GM06990 (cell line): ENCODE measurements at regions not wholly inside any gene's neighbourhood (a gene's known extent, or its start where the extent isn't known, plus 50 kb on each side); places are given as distances from the start of the nearest gene placed in this dataset.

Source experiments
- DNase-seq: peaks from one replicate; pipeline ENCODE4 v3.0.0-alpha.2; 2011; ENCODE audit not compliant: insufficient read length; ENCODE audit errors: extremely low read depth
- H3K27me3 ChIP-seq: replicated peaks from 2 replicates; pipeline ENCODE4 v1.6.0; 2011; ENCODE audit warnings: low read length; ENCODE audit not compliant: control insufficient read depth, insufficient read depth
- H3K36me3 ChIP-seq: 2 replicates; pipeline ENCODE4 v1.5.1; 2011; ENCODE audit warnings: low read length; ENCODE audit not compliant: control insufficient read depth, insufficient read depth
- H3K4me3 ChIP-seq: replicated peaks from 2 replicates; pipeline ENCODE4 v1.5.1; 2011; ENCODE audit warnings: low read depth, mild to moderate bottlenecking, control low read depth, low read length
- TF ChIP-seq, protein P1 (sequence below): IDR thresholded peaks from 2 replicates; pipeline ENCODE4 v1.5.1; 2011; ENCODE audit warnings: low read length, control low read depth, mild to moderate bottlenecking, inconsistent platforms; ENCODE audit not compliant: insufficient read depth, poor library complexity, severe bottlenecking

DNA sequence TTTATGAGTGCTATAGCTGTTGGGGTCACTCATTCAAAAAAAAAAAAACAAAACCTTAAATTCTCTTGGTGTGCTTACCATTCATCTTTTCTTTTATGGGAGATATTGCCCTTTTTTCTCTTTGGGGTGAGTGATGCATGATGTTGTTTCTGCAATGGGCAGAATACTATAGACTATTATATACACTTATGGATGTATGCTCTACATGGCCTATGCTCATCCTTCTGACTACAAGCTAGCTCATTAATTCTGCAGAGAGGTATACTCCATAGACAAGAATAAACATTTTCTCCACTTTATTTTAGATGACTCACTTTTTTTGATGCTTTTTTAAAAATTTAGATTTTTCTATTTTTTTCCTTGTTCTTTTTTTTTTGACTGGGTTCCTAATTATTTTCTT is 160.3 kb upstream of the ANK2 start:
- Histone ChIP-seq H3K4me3 (no peak overlapping the region), H3K36me3 (no peaks in the 10 kb centered on the region), H3K27me3 (no peaks in the 10 kb centered on the region)
- TF ChIP-seq, protein P1, sequence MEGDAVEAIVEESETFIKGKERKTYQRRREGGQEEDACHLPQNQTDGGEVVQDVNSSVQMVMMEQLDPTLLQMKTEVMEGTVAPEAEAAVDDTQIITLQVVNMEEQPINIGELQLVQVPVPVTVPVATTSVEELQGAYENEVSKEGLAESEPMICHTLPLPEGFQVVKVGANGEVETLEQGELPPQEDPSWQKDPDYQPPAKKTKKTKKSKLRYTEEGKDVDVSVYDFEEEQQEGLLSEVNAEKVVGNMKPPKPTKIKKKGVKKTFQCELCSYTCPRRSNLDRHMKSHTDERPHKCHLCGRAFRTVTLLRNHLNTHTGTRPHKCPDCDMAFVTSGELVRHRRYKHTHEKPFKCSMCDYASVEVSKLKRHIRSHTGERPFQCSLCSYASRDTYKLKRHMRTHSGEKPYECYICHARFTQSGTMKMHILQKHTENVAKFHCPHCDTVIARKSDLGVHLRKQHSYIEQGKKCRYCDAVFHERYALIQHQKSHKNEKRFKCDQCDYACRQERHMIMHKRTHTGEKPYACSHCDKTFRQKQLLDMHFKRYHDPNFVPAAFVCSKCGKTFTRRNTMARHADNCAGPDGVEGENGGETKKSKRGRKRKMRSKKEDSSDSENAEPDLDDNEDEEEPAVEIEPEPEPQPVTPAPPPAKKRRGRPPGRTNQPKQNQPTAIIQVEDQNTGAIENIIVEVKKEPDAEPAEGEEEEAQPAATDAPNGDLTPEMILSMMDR, result no peak
- DNase-seq, result no peak

DNA sequence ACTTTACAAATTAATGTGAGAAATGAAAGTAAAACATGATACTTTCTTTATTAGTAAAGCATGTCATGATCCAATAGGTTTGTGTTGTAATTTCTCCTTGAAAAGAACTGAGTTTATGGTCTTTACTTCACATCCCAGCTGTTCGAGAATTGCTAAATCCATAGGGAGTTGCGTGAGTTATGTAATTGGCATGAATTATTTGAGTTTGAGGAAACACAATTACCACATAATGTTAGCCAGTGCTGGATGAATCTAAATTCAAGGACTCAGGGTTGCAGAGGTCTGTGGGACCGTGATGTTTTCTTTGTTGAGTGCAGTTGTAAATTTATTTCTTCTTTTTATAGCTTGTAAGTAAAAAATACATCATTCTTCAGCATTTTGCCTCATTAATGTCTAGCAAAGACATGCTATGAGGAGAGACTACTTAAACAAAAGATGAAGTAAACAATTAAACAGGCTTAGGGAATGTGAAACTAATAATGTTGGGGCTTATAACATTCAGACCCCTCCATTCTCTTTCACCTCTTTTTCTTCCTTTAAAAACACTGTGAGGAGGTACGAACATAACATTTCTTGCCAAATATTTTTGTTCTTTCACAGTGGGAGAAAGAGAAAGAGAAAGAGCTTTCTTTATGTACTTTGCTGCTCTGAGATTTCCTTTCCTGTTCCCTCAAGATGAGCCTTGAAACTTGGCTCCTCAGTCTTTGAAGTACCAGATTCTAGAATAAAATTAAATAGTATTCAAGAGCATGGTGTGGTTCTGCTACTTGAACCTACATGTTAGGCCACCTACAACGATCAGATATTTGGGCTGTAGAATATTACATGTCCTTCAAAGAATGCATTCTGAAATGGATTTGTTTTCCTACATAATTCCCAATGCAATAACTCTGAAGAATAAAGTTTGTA is 159.6 kb upstream of the ANK2 start:
- TF ChIP-seq, protein P1, result no peak
- DNase-seq, result no peak
- Histone ChIP-seq H3K27me3 (no peaks in the 10 kb centered on the region), H3K4me3 (peak overlapping the region; percentile 53), H3K36me3 (no peaks in the 10 kb centered on the region)

DNA sequence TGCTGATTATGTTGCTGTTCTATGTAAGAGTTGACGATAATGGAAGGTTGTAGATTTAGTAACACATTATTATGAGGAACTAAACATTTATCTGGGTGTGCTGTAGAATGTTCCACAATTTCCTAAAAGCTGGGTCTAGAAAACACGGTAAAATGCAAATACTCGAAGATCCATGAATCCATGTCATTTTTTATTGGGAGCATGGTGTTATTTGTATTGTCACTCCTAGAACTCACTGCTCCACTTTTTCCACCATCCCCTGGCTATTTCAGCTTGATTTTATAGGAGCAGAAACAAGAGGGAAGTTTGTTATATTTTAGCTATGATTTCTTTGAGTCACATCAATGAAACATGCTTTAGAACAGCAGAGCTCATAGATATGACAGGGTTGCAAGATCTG is 155.0 kb upstream of the ANK2 start:
- no peak for DNase-seq
- H3K4me3 ChIP-seq, result no peak overlapping the region
- TF ChIP-seq, protein P1, result no peak
- H3K36me3 ChIP-seq, result no peaks in the 10 kb centered on the region
- H3K27me3 ChIP-seq, result no peaks in the 10 kb centered on the region

DNA sequence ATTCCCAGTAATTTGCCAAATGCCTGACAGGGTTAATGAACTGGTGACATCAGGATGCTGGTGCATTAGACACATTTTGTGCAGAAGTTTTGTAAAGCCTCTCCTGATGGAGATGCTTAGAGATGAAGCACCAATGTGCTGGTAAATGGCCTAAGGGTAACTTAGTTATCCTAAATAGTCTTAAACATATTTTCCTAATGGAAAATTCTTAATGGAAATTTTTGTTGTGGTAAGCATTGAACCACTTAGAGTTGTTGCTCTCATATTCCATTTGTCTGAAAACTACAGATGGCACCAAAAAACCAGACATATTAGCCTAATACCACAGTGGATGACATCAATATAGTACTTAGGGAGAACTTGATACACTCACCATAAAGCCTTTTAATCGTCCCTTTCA is 154.5 kb upstream of the ANK2 start:
- no peak overlapping the region for H3K4me3 ChIP-seq
- no peaks in the 10 kb centered on the region for H3K36me3 ChIP-seq
- no peaks in the 10 kb centered on the region for H3K27me3 ChIP-seq
- no peak for DNase-seq
- TF ChIP-seq, protein P1, result no peak

DNA sequence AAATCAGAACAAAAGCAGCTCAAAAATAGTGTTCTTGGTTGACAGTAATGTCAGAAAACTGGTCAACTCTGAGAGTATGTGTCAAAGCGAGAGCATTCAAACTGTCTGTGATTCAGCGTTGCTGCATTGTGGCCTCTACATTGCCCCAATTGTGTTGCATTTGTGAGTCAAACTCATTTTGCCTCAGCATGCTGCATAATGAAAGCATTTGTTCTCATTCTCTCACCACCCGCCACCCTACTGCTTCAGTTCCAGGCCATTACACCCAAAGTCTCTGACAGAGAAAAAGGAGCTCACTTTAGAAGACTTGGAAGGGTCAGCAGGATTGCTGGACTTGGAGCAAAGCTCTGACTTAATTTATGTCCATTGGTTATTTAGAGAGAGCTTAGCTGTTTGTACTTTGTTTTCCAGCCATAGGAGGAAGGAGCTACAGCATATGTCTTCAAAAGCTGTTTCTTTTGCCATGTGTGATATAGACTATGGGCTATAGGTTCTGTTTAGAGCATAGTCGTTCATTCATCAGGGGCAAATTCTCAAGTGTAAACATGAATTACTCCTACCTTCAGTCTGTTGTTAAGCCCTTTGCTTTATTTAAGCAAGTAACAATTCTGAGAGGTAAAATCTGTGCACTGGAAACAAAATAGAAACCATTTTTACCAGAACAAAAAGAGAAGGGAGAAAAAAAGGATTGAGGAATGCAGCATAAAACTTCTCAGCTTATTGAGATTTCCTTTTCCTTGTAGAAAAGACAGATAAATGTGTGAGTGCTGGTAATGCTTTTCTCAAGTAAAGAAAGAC is 153.4 kb upstream of the ANK2 start:
- DNase-seq, result no peak
- H3K36me3 ChIP-seq, result no peaks in the 10 kb centered on the region
- TF ChIP-seq, protein P1, result no peak
- no peak overlapping the region for H3K4me3 ChIP-seq
- no peaks in the 10 kb centered on the region for H3K27me3 ChIP-seq
